Prostate gland (tissue), 2 donors: ENCODE measurements at regions not wholly inside any gene's neighbourhood (a gene's known extent, or its start where the extent isn't known, plus 50 kb on each side); places are given as distances from the start of the nearest gene placed in this dataset.

ENCODE experiments used
- POLR2AphosphoS5 ChIP-seq: sonication (generic); formaldehyde crosslinking; IDR thresholded peaks from one replicate; pipeline ENCODE4 v1.6.1; 2017; ENCODE audit warnings: antibody characterized with exemption
- TF ChIP-seq, protein P1 (sequence below), 4 experiments: fragments of 200-600 bp in 2 of 4; fragments of 450-650 bp in 2 of 4; sonication (generic) in 2 of 4; IDR thresholded peaks; 1 replicate in 3 of 4; 2 replicates in 1 of 4; pipeline ENCODE4 v1.5.1; 2016 to 2019; ENCODE audit warnings: antibody characterized with exemption in 4 of 4, mild to moderate bottlenecking in 2 of 4, moderate library complexity in 2 of 4

DNA sequence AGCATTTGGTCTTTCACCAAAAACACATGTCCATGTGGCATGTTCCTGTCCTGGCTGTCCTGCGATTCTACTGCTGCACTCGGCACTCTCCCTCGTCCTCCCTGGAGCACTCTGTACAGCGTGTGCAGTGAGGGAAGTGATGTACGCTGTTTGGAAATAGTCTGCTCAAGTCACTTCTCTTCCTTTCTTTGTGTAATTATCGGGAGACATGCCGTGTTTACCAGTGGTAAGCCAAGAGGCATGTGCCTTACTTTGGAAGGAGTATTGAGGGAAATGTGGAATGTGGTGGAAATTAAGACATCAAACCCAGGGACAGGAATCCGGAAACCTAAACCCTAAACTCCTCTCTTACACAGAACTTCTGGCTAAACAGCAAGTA is 268.5 kb upstream of the FOXQ1 start:
- TF ChIP-seq, protein P1, sequence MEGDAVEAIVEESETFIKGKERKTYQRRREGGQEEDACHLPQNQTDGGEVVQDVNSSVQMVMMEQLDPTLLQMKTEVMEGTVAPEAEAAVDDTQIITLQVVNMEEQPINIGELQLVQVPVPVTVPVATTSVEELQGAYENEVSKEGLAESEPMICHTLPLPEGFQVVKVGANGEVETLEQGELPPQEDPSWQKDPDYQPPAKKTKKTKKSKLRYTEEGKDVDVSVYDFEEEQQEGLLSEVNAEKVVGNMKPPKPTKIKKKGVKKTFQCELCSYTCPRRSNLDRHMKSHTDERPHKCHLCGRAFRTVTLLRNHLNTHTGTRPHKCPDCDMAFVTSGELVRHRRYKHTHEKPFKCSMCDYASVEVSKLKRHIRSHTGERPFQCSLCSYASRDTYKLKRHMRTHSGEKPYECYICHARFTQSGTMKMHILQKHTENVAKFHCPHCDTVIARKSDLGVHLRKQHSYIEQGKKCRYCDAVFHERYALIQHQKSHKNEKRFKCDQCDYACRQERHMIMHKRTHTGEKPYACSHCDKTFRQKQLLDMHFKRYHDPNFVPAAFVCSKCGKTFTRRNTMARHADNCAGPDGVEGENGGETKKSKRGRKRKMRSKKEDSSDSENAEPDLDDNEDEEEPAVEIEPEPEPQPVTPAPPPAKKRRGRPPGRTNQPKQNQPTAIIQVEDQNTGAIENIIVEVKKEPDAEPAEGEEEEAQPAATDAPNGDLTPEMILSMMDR (IDR thresholded peaks at IDR 0.05): no peak
- TF ChIP-seq POLR2AphosphoS5: no peak
